Natural killer cell (primary cell): ENCODE measurements at regions not wholly inside any gene's neighbourhood (a gene's known extent, or its start where the extent isn't known, plus 50 kb on each side); places are given as distances from the start of the nearest gene placed in this dataset.

Source experiments
- ATAC-seq, 3 donors: fragments of 150-1000 bp in 2 of 3; fragments of 200-7000 bp in 1 of 3; cut with Tn5 transposase; 1 replicate in 1 of 3; 2 replicates in 2 of 3; pipeline ENCODE4 v1.10.0; 2021; ENCODE audit warnings: mild to moderate bottlenecking in 2 of 3, moderate library complexity in 2 of 3
- DNase-seq, 2 donors: peaks; one replicate each; pipeline versions ENCODE4 v3.0.0 to v3.0.0-alpha.2; 2013 to 2021; ENCODE audit warnings: mixed read lengths in 1 of 2
- H3K27ac ChIP-seq: one replicate; pipeline ENCODE4 v1.5.1; 2013; ENCODE audit warnings: mild to moderate bottlenecking, low read length
- H3K27me3 ChIP-seq: one replicate; pipeline ENCODE4 v1.6.1; 2013; ENCODE audit warnings: low read length; ENCODE audit not compliant: control insufficient read depth, insufficient read depth
- H3K36me3 ChIP-seq: one replicate; pipeline ENCODE4 v1.6.1; 2013; ENCODE audit warnings: low read length; ENCODE audit not compliant: control insufficient read depth, insufficient read depth
- H3K4me1 ChIP-seq: one replicate; pipeline ENCODE4 v1.6.1; 2013; ENCODE audit warnings: low read length; ENCODE audit not compliant: control insufficient read depth, insufficient read depth
- H3K4me3 ChIP-seq: one replicate; pipeline ENCODE4 v1.5.1; 2013; ENCODE audit warnings: low read length
- H3K9me3 ChIP-seq: one replicate; pipeline ENCODE4 v1.6.1; 2013; ENCODE audit warnings: low read length; ENCODE audit not compliant: control insufficient read depth, insufficient read depth
- H3K27ac Mint-ChIP-seq, 2 donors: one replicate each; pipeline ENCODE4 v1.8.0; 2022; ENCODE audit warnings: mild to moderate bottlenecking in 2 of 2, mixed read lengths in 2 of 2, moderate library complexity in 1 of 2
- H3K27me3 Mint-ChIP-seq, 2 donors: one replicate each; pipeline ENCODE4 v1.8.0; 2022; ENCODE audit warnings: low read depth in 2 of 2, mixed read lengths in 2 of 2
- H3K36me3 Mint-ChIP-seq: one replicate; pipeline ENCODE4 v1.8.0; 2022; ENCODE audit warnings: mixed read lengths
- H3K4me1 Mint-ChIP-seq, 2 donors: one replicate each; pipeline ENCODE4 v1.8.0; 2022; ENCODE audit warnings: mixed read lengths in 2 of 2
- H3K4me3 Mint-ChIP-seq: one replicate; pipeline ENCODE4 v1.8.0; 2022; ENCODE audit warnings: mild to moderate bottlenecking, moderate library complexity, mixed read lengths
- H3K9me3 Mint-ChIP-seq, 2 donors: one replicate each; pipeline ENCODE4 v1.8.0; 2022; ENCODE audit warnings: mixed read lengths in 2 of 2
- CTCF ChIP-seq: fragments of 200-600 bp; IDR thresholded peaks from one replicate; pipeline ENCODE4 v1.8.0; 2022; ENCODE audit warnings: antibody characterized with exemption
- WGBS: methylation state at CpG from one replicate; pipeline ENCODE4 v1.1.7; 2013; ENCODE audit warnings: missing lambda C conversion rate; ENCODE audit not compliant: insufficient coverage; 5-methylcytosine and 5-hydroxymethylcytosine counted together
- intact Hi-C: fragments of 100-400 bp; cut with micrococcal nuclease; formaldehyde crosslinking; loops from one replicate; pipeline ENCODE4 v1.14.2; 2022

- no peaks in the 10 kb centered on the region for H3K36me3 Mint-ChIP-seq
- peaks cover 6 to 10% of the 10 kb centered on the region in 2 donors for H3K27me3 Mint-ChIP-seq
- no peaks in the 10 kb centered on the region for H3K9me3 Mint-ChIP-seq
- ATAC-seq, result no peak
- TF ChIP-seq CTCF, result no peak
- intact Hi-C loops, result no loop called here
- H3K27ac Mint-ChIP-seq, result no peak overlapping the region
- no peaks in the 10 kb centered on the region for H3K4me1 Mint-ChIP-seq
- no peak for DNase-seq
- H3K4me3 ChIP-seq, result no peak overlapping the region
- H3K4me1 ChIP-seq, result no peaks in the 10 kb centered on the region
- no peaks in the 10 kb centered on the region for H3K27me3 ChIP-seq
- H3K36me3 ChIP-seq, result no peaks in the 10 kb centered on the region
- WGBS, result 77% methylated on average over 4 of the region's 4 CpGs
- no peak overlapping the region for H3K4me3 Mint-ChIP-seq
- H3K27ac ChIP-seq, result no peak overlapping the region
- H3K9me3 ChIP-seq, result no peaks in the 10 kb centered on the region
These were observed 750.8 kb upstream of the ACVR2A start for GRCh38 chr2:147094077-147094476.

- TF ChIP-seq CTCF, result no peak
- no peak overlapping the region for H3K4me3 Mint-ChIP-seq
- H3K36me3 ChIP-seq, result no peaks in the 10 kb centered on the region
- peaks cover 6% of the 10 kb centered on the region in 2 donors for H3K27me3 Mint-ChIP-seq
- DNase-seq (no peak), ATAC-seq (no peak)
- H3K4me1 ChIP-seq, result no peaks in the 10 kb centered on the region
- no peaks in the 10 kb centered on the region for H3K9me3 Mint-ChIP-seq
- H3K27me3 ChIP-seq, result no peaks in the 10 kb centered on the region
- H3K36me3 Mint-ChIP-seq, result no peaks in the 10 kb centered on the region
- H3K4me1 Mint-ChIP-seq, result no peaks in the 10 kb centered on the region
- no peak overlapping the region for H3K4me3 ChIP-seq
- intact Hi-C loops, result no loop called here
- no peak overlapping the region for H3K27ac ChIP-seq
- no peaks in the 10 kb centered on the region for H3K9me3 ChIP-seq
- 95% methylated on average over 4 of the region's 4 CpGs for WGBS
- no peak overlapping the region for H3K27ac Mint-ChIP-seq
These were observed 752.6 kb upstream of the ACVR2A start for GRCh38 chr2:147092266-147092665.

- DNase-seq (no peak), ATAC-seq (no peak)
- intact Hi-C loops, result no loop called here
- Mint-ChIP-seq H3K4me3 (no peak overlapping the region), H3K36me3 (no peaks in the 10 kb centered on the region), H3K27ac (no peak overlapping the region), H3K27me3 (peaks cover 4 to 6% of the 10 kb centered on the region in 2 donors), H3K9me3 (no peaks in the 10 kb centered on the region), H3K4me1 (no peaks in the 10 kb centered on the region)
- Histone ChIP-seq H3K9me3 (no peaks in the 10 kb centered on the region), H3K4me1 (no peaks in the 10 kb centered on the region), H3K4me3 (no peak overlapping the region), H3K27ac (no peak overlapping the region), H3K27me3 (no peaks in the 10 kb centered on the region), H3K36me3 (no peaks in the 10 kb centered on the region)
- WGBS, result 0% methylated on average over 1 of the region's 1 CpG
- TF ChIP-seq CTCF, result no peak
These were observed 753.4 kb upstream of the ACVR2A start for GRCh38 chr2:147091448-147091847.

- Histone ChIP-seq H3K4me3 (no peak overlapping the region), H3K27me3 (no peaks in the 10 kb centered on the region), H3K4me1 (no peaks in the 10 kb centered on the region), H3K9me3 (no peaks in the 10 kb centered on the region), H3K36me3 (no peaks in the 10 kb centered on the region), H3K27ac (no peak overlapping the region)
- ATAC-seq, result no peak
- H3K4me3 Mint-ChIP-seq, result no peak overlapping the region
- DNase-seq, result no peak
- 88% methylated on average over 2 of the region's 2 CpGs for WGBS
- TF ChIP-seq CTCF, result no peak
- intact Hi-C loops, result no loop called here
- H3K4me1 Mint-ChIP-seq, result no peaks in the 10 kb centered on the region
- no peaks in the 10 kb centered on the region for H3K9me3 Mint-ChIP-seq
- H3K36me3 Mint-ChIP-seq, result no peaks in the 10 kb centered on the region
- no peak overlapping the region for H3K27ac Mint-ChIP-seq
- H3K27me3 Mint-ChIP-seq, result peaks cover 0 to 14% of the 10 kb centered on the region in 2 donors
These were observed 756.0 kb upstream of the ACVR2A start for GRCh38 chr2:147088871-147089270.
